ENCODE measurements at regions not wholly inside any gene's neighbourhood (a gene's known extent, or its start where the extent isn't known, plus 50 kb on each side); places are given as distances from the start of the nearest gene placed in this dataset.

- no peak for DNase-seq
Observed at GRCh38 chr2:60092781-60093180, 460.7 kb downstream of the BCL11A start.

- DNase-seq = no peak
Observed at GRCh38 chr2:60091894-60092293, 461.6 kb downstream of the BCL11A start.

GRCh38 chr2:60091266-60091665 is 462.2 kb downstream of the BCL11A start:
- DNase-seq = no peak

GRCh38 chr2:60079562-60079961 is 473.9 kb downstream of the BCL11A start:
- DNase-seq = no peak

GRCh38 chr2:60075048-60075447 is 478.4 kb downstream of the BCL11A start:
- DNase-seq = no peak

GRCh38 chr2:60073201-60073600 is 480.3 kb downstream of the BCL11A start:
- no peak for DNase-seq

- DNase-seq = no peak
Observed at GRCh38 chr2:60072609-60073008, 480.8 kb downstream of the BCL11A start.

GRCh38 chr2:60071490-60071831 is 482.0 kb downstream of the BCL11A start:
- no peak for DNase-seq

- DNase-seq = no peak
Observed at GRCh38 chr2:60070736-60071489, 482.5 kb downstream of the BCL11A start.

- DNase-seq = no peak
Observed at GRCh38 chr2:60070196-60070595, 483.3 kb downstream of the BCL11A start.

GRCh38 chr2:60068755-60069154 is 484.7 kb downstream of the BCL11A start:
- no peak for DNase-seq

GRCh38 chr2:60067006-60067405 is 486.4 kb downstream of the BCL11A start:
- DNase-seq = no peak

- no peak for DNase-seq
Observed at GRCh38 chr2:60066096-60066839, 487.2 kb downstream of the BCL11A start.

- no peak for DNase-seq
Observed at GRCh38 chr2:60064687-60065389, 488.6 kb downstream of the BCL11A start.

- no peak for DNase-seq
Observed at GRCh38 chr2:60058781-60059180, 494.7 kb downstream of the BCL11A start.

GRCh38 chr2:60054571-60055340 is 498.7 kb downstream of the BCL11A start:
- no peak for DNase-seq

GRCh38 chr2:60053791-60054190 is 499.7 kb downstream of the BCL11A start:
- DNase-seq = no peak

- DNase-seq = no peak
Observed at GRCh38 chr2:60052601-60053000, 500.9 kb downstream of the BCL11A start.

- no peak for DNase-seq
Observed at GRCh38 chr2:60051991-60052390, 501.5 kb downstream of the BCL11A start.

GRCh38 chr2:60047944-60048525 is 505.4 kb downstream of the BCL11A start:
- DNase-seq = no peak

GRCh38 chr2:60047347-60047746 is 506.1 kb downstream of the BCL11A start:
- no peak for DNase-seq

GRCh38 chr2:60046529-60046928 is 506.9 kb downstream of the BCL11A start:
- no peak for DNase-seq

- no peak for DNase-seq
Observed at GRCh38 chr2:60045456-60045855, 508.0 kb downstream of the BCL11A start.

Data from DMS153 (cell line).